ENCODE measurements at regions not wholly inside any gene's neighbourhood (a gene's known extent, or its start where the extent isn't known, plus 50 kb on each side); places are given as distances from the start of the nearest gene placed in this dataset.

- H3K9me3 Mint-ChIP-seq (ENCODE audit: unreplicated experiment), result peaks cover 4% of the 10 kb centered on the region
- H3K27me3 Mint-ChIP-seq (ENCODE audit: unreplicated experiment), result peaks cover 2% of the 10 kb centered on the region
- DNase-seq, result no peak
- TF ChIP-seq CTCF (IDR thresholded peaks at IDR 0.05; ENCODE audit: partially characterized antibody, unreplicated experiment), result no peak
- H3K4me3 Mint-ChIP-seq (ENCODE audit: unreplicated experiment), result no peak overlapping the region
- peaks cover 10% of the 10 kb centered on the region for H3K36me3 Mint-ChIP-seq (ENCODE audit: unreplicated experiment)
- H3K4me1 Mint-ChIP-seq (ENCODE audit: low read depth, unreplicated experiment), result peaks cover 16% of the 10 kb centered on the region
- H3K27ac Mint-ChIP-seq (ENCODE audit: unreplicated experiment), result no peak overlapping the region
Measured at GRCh38 chr2:168355121-168355520, 101.0 kb upstream of the CERS6 start.

- Mint-ChIP-seq H3K27me3 (ENCODE audit: unreplicated experiment) (peaks cover 2% of the 10 kb centered on the region), H3K27ac (ENCODE audit: unreplicated experiment) (no peak overlapping the region), H3K4me3 (ENCODE audit: unreplicated experiment) (no peak overlapping the region), H3K4me1 (ENCODE audit: low read depth, unreplicated experiment) (peaks cover 16% of the 10 kb centered on the region), H3K9me3 (ENCODE audit: unreplicated experiment) (peaks cover 4% of the 10 kb centered on the region), H3K36me3 (ENCODE audit: unreplicated experiment) (peaks cover 10% of the 10 kb centered on the region)
- no peak for DNase-seq
- TF ChIP-seq CTCF (IDR thresholded peaks at IDR 0.05; ENCODE audit: partially characterized antibody, unreplicated experiment), result no peak
Measured at GRCh38 chr2:168355779-168356476, 100.1 kb upstream of the CERS6 start.

- H3K36me3 Mint-ChIP-seq (ENCODE audit: unreplicated experiment), result peaks cover 10% of the 10 kb centered on the region
- H3K27ac Mint-ChIP-seq (ENCODE audit: unreplicated experiment), result no peak overlapping the region
- peaks cover 16% of the 10 kb centered on the region for H3K4me1 Mint-ChIP-seq (ENCODE audit: low read depth, unreplicated experiment)
- H3K9me3 Mint-ChIP-seq (ENCODE audit: unreplicated experiment), result peaks cover 4% of the 10 kb centered on the region
- H3K27me3 Mint-ChIP-seq (ENCODE audit: unreplicated experiment), result peaks cover 2% of the 10 kb centered on the region
- DNase-seq, result no peak
- H3K4me3 Mint-ChIP-seq (ENCODE audit: unreplicated experiment), result no peak overlapping the region
- TF ChIP-seq CTCF (IDR thresholded peaks at IDR 0.05; ENCODE audit: partially characterized antibody, unreplicated experiment), result no peak
Measured at GRCh38 chr2:168356477-168356835, 99.6 kb upstream of the CERS6 start.

- Mint-ChIP-seq H3K9me3 (ENCODE audit: unreplicated experiment) (peaks cover 4% of the 10 kb centered on the region), H3K36me3 (ENCODE audit: unreplicated experiment) (peaks cover 9% of the 10 kb centered on the region), H3K4me1 (ENCODE audit: low read depth, unreplicated experiment) (peaks cover 18% of the 10 kb centered on the region), H3K27me3 (ENCODE audit: unreplicated experiment) (peaks cover 2% of the 10 kb centered on the region), H3K4me3 (ENCODE audit: unreplicated experiment) (no peak overlapping the region), H3K27ac (ENCODE audit: unreplicated experiment) (peak overlapping the region; percentile 57)
- no peak for TF ChIP-seq CTCF (IDR thresholded peaks at IDR 0.05; ENCODE audit: partially characterized antibody, unreplicated experiment)
- no peak for DNase-seq
Measured at GRCh38 chr2:168357797-168358472, 98.1 kb upstream of the CERS6 start.

- H3K4me1 Mint-ChIP-seq (ENCODE audit: low read depth, unreplicated experiment), result peaks cover 18% of the 10 kb centered on the region
- TF ChIP-seq CTCF (IDR thresholded peaks at IDR 0.05; ENCODE audit: partially characterized antibody, unreplicated experiment), result no peak
- peaks cover 4% of the 10 kb centered on the region for H3K9me3 Mint-ChIP-seq (ENCODE audit: unreplicated experiment)
- no peak overlapping the region for H3K27ac Mint-ChIP-seq (ENCODE audit: unreplicated experiment)
- no peaks in the 10 kb centered on the region for H3K36me3 Mint-ChIP-seq (ENCODE audit: unreplicated experiment)
- H3K27me3 Mint-ChIP-seq (ENCODE audit: unreplicated experiment), result peaks cover 2% of the 10 kb centered on the region
- no peak overlapping the region for H3K4me3 Mint-ChIP-seq (ENCODE audit: unreplicated experiment)
- no peak for DNase-seq
Measured at GRCh38 chr2:168359082-168359481, 97.0 kb upstream of the CERS6 start.
